OCI-LY3 (cell line): ENCODE measurements at regions not wholly inside any gene's neighbourhood (a gene's known extent, or its start where the extent isn't known, plus 50 kb on each side); places are given as distances from the start of the nearest gene placed in this dataset.

Experiments used
- H2AFZ ChIP-seq: fragments of 200-600, 300-600 bp; shearing (Covaris generic); 2 replicates; pipeline ENCODE4 v1.6.0; 2014; ENCODE audit warnings: antibody characterized with exemption, low read depth, low read length
- H3K27ac ChIP-seq: fragments of 200-600, 300-600 bp; sonication (generic); 2 replicates; pipeline ENCODE4 v1.5.1; 2014; ENCODE audit warnings: mild to moderate bottlenecking, low read length, moderate library complexity, mixed read lengths
- H3K27me3 ChIP-seq: fragments of 200-600, 300-600 bp; sonication (generic); 2 replicates; pipeline ENCODE4 v1.6.1; 2014; ENCODE audit warnings: low read depth, low read length, mixed read lengths
- H3K36me3 ChIP-seq: fragments of 200-600, 300-600 bp; sonication (generic); replicated peaks from 2 replicates; pipeline ENCODE3; 2014; ENCODE audit warnings: low read depth, low read length, mixed read lengths
- H3K4me1 ChIP-seq: fragments of 300-600, 200-600 bp; sonication (generic); 2 replicates; pipeline ENCODE4 v1.6.1; 2014; ENCODE audit warnings: low read length, mixed read lengths
- H3K4me2 ChIP-seq: fragments of 200-600, 300-600 bp; sonication (generic); 2 replicates; pipeline ENCODE4 v1.6.1; 2014; ENCODE audit warnings: low read length, mixed read lengths
- H3K4me3 ChIP-seq: fragments of 300-600, 200-600 bp; sonication (generic); 2 replicates; pipeline ENCODE4 v1.5.1; 2014; ENCODE audit warnings: antibody characterized with exemption, mild to moderate bottlenecking, low read length, moderate library complexity
- H3K79me2 ChIP-seq: fragments of 300-600, 200-600 bp; shearing (Covaris generic); 2 replicates; pipeline ENCODE4 v1.6.1; 2014; ENCODE audit warnings: mild to moderate bottlenecking, low read length, mixed read lengths
- H3K9ac ChIP-seq: fragments of 300-600, 200-600 bp; shearing (Covaris generic); 2 replicates; pipeline ENCODE4 v1.6.0; 2014; ENCODE audit warnings: mild to moderate bottlenecking, low read length, moderate library complexity
- H3K9me3 ChIP-seq: fragments of 200-600, 300-600 bp; shearing (Covaris generic); 2 replicates; pipeline ENCODE4 v1.6.1; 2014; ENCODE audit warnings: low read length, mixed read lengths; ENCODE audit not compliant: insufficient read depth
- H4K20me1 ChIP-seq: fragments of 200-600, 300-600 bp; sonication (generic); 2 replicates; pipeline ENCODE4 v1.6.1; 2016; ENCODE audit warnings: low read length, mixed read lengths; ENCODE audit not compliant: insufficient read depth
- EZH2phosphoT487 ChIP-seq: fragments of 200-600 bp; shearing (Covaris generic); IDR thresholded peaks from 2 replicates; pipeline ENCODE4 v1.6.1; 2018; ENCODE audit warnings: antibody characterized with exemption, mixed run types, low read depth
- TF ChIP-seq, protein P1 (sequence below): fragments of 200-600, 300-600 bp; sonication (generic); IDR thresholded peaks from 2 replicates; pipeline ENCODE4 v1.5.1; 2014; ENCODE audit warnings: antibody characterized with exemption, low read length, low read depth

DNA sequence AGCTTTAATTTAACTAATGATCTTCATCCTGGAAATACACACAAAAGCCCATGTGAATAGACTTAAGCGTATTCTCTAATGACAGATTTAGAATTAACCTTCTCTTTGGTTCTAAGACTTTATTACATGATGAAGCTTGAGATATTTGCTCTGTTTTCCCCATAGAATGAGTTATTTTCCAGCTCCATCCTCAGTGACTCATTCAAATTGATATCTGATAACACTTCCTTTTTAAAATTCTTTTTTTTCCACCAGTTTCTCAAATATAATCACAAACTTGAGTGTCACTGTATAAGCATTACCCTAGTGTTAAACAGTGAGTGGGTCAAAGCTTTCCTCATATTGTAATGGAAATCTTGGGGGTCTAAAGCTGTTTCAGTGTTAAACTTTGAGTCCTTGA is 535.8 kb downstream of the KCNA4 start:
- no peak overlapping the region for H3K4me2 ChIP-seq
- no peaks in the 10 kb centered on the region for H3K27me3 ChIP-seq
- H3K27ac ChIP-seq, result no peak overlapping the region
- H3K9me3 ChIP-seq, result no peaks in the 10 kb centered on the region
- H3K4me1 ChIP-seq, result peaks cover 17% of the 10 kb centered on the region
- no peaks in the 10 kb centered on the region for H3K36me3 ChIP-seq
- no peak overlapping the region for H3K4me3 ChIP-seq
- no peaks in the 10 kb centered on the region for H4K20me1 ChIP-seq
- H2AFZ ChIP-seq, result no peak overlapping the region
- no peaks in the 10 kb centered on the region for H3K79me2 ChIP-seq
- TF ChIP-seq, protein P1, sequence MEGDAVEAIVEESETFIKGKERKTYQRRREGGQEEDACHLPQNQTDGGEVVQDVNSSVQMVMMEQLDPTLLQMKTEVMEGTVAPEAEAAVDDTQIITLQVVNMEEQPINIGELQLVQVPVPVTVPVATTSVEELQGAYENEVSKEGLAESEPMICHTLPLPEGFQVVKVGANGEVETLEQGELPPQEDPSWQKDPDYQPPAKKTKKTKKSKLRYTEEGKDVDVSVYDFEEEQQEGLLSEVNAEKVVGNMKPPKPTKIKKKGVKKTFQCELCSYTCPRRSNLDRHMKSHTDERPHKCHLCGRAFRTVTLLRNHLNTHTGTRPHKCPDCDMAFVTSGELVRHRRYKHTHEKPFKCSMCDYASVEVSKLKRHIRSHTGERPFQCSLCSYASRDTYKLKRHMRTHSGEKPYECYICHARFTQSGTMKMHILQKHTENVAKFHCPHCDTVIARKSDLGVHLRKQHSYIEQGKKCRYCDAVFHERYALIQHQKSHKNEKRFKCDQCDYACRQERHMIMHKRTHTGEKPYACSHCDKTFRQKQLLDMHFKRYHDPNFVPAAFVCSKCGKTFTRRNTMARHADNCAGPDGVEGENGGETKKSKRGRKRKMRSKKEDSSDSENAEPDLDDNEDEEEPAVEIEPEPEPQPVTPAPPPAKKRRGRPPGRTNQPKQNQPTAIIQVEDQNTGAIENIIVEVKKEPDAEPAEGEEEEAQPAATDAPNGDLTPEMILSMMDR, result no peak
- TF ChIP-seq EZH2phosphoT487, result no peak
- no peak overlapping the region for H3K9ac ChIP-seq

DNA sequence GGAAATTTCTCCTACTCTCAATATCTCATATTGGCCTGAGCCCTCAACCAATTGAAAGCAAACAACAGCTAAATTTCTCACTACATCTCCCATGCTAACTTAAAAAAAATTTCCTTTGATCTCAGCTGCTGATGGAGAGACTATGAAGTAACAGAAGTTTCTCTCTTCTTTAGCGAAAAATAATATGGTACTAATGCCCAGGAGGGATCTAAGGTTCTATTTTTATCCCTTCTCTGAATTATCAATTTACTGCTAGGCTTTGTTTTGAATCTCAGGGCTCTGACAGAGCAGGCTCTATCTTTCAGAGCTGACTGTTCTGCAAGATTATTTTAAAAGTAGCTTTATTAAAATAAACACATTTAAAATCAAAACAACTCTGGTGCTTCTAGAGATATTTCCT is 558.6 kb downstream of the KCNA4 start:
- no peaks in the 10 kb centered on the region for H3K27me3 ChIP-seq
- no peak overlapping the region for H3K4me3 ChIP-seq
- H3K9me3 ChIP-seq, result no peaks in the 10 kb centered on the region
- H4K20me1 ChIP-seq, result no peaks in the 10 kb centered on the region
- H3K27ac ChIP-seq, result no peak overlapping the region
- TF ChIP-seq EZH2phosphoT487, result no peak
- TF ChIP-seq, protein P1, result no peak
- H3K4me1 ChIP-seq, result peaks cover 27% of the 10 kb centered on the region
- H3K4me2 ChIP-seq, result no peak overlapping the region
- no peaks in the 10 kb centered on the region for H3K79me2 ChIP-seq
- no peaks in the 10 kb centered on the region for H3K36me3 ChIP-seq
- H2AFZ ChIP-seq, result no peak overlapping the region
- no peak overlapping the region for H3K9ac ChIP-seq

DNA sequence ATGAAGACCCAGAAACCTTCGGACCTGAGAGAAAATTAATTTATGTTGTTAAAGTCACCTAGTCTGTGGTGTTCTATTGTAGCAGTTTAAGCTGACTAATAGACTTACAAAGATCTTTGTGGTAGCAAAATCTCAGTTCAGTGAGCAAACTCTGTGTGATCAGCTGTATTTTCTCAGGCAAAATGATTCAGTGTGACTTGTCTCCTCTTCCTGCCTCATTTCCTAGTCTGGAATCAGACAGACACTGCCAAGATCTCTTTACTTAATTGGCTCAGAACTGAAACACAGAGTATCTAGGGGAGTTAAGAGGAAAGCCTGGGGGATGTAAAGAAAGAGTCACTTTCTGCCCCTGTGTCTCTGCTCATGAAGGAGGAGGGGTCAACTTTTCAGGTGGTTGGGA is 564.7 kb downstream of the KCNA4 start:
- no peak for TF ChIP-seq EZH2phosphoT487
- TF ChIP-seq, protein P1, result no peak

DNA sequence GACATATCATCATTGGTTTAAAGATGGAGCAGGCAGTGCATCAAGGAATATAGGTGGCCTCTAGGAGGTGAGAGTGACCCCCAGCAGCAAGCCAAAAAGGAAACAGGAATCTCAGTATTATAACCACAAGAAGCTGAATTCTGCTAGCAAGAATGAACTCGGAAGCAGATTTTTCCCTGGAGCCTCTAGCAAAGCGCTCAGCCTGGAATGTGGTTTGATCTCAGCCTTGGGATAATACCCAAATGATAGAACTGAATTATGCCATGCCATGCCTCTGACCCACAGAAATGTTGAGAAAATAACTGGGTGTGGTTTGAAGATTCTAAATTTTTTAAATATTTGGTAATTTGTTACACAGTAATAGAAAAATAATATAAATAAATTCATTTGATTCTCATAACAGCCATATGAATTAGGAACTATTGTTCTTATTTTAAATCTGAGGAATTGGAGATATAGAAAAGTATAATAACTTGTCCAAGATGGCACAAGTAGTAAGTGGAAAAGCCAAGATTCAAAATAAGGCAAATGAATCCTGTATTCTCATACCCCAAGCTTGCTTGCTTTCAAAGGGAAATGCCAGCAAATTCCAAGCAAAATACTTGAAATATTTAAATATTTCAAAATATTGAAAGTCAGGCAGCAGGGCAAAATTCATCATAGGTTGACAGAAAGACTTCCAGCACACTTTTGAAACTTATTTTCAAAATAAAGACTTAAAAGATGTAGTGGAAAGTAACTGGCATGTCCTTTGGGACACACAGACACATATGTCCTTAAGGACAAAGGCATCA is 567.4 kb downstream of the KCNA4 start:
- H3K27ac ChIP-seq, result no peak overlapping the region
- H3K27me3 ChIP-seq, result no peaks in the 10 kb centered on the region
- H4K20me1 ChIP-seq, result no peaks in the 10 kb centered on the region
- no peak for TF ChIP-seq EZH2phosphoT487
- TF ChIP-seq, protein P1, result no peak
- H3K36me3 ChIP-seq, result no peaks in the 10 kb centered on the region
- peaks cover 7% of the 10 kb centered on the region for H3K4me1 ChIP-seq
- H3K4me3 ChIP-seq, result no peak overlapping the region
- H2AFZ ChIP-seq, result no peak overlapping the region
- H3K4me2 ChIP-seq, result no peak overlapping the region
- H3K9me3 ChIP-seq, result no peaks in the 10 kb centered on the region
- H3K79me2 ChIP-seq, result no peaks in the 10 kb centered on the region
- H3K9ac ChIP-seq, result no peak overlapping the region

More for the DNA sequence above, 564.7 kb downstream of the KCNA4 start:
- Histone ChIP-seq H4K20me1 (no peaks in the 10 kb centered on the region), H3K4me2 (no peak overlapping the region), H3K9ac (no peak overlapping the region), H3K4me3 (no peak overlapping the region), H3K9me3 (no peaks in the 10 kb centered on the region), H3K79me2 (no peaks in the 10 kb centered on the region), H2AFZ (no peak overlapping the region), H3K27me3 (no peaks in the 10 kb centered on the region), H3K4me1 (peaks cover 7% of the 10 kb centered on the region), H3K36me3 (no peaks in the 10 kb centered on the region), H3K27ac (no peak overlapping the region)
